GM13976 (cell line): ENCODE measurements at regions not wholly inside any gene's neighbourhood (a gene's known extent, or its start where the extent isn't known, plus 50 kb on each side); places are given as distances from the start of the nearest gene placed in this dataset.

Experiments
- DNase-seq: peaks from one replicate; pipeline ENCODE4 v3.0.0; 2012; ENCODE audit warnings: low spot score
- in situ Hi-C: fragments of 300-500 bp; cut with MboI; formaldehyde crosslinking; loops from one replicate; pipeline ENCODE4 v1.12.0; 2022; ENCODE audit warnings: low sequenced_read_pairs, mixed read lengths, inconsistent platforms; ENCODE audit not compliant: unreplicated experiment
- TF ChIP-seq, protein P1 (sequence below): IDR thresholded peaks from 2 replicates; pipeline ENCODE4 v1.5.1; 2012; ENCODE audit warnings: borderline replicate concordance, mild to moderate bottlenecking; ENCODE audit not compliant: insufficient read depth; ENCODE audit errors: extremely low read depth, missing control alignments, control extremely low read depth

DNA sequence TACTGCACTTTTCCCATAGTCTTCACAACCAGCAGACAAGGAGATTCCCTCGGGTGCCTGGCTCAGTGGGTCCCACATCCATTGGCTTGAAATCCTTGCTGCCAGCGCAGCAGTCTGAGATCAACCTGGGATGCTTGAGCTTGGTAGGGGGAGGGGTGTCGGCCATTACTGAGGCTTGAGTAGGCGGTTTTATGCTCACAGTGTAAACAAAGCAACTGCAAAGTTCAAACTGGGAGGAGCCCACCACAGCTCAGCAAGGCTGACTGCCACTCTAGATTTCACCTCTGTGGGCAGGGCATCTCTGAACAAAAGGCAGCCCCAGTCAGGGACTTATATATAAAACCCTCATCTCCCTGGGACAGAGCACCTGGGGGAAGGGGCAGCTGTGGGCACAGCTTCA is 512.3 kb upstream of the MPDZ start:
- TF ChIP-seq, protein P1, sequence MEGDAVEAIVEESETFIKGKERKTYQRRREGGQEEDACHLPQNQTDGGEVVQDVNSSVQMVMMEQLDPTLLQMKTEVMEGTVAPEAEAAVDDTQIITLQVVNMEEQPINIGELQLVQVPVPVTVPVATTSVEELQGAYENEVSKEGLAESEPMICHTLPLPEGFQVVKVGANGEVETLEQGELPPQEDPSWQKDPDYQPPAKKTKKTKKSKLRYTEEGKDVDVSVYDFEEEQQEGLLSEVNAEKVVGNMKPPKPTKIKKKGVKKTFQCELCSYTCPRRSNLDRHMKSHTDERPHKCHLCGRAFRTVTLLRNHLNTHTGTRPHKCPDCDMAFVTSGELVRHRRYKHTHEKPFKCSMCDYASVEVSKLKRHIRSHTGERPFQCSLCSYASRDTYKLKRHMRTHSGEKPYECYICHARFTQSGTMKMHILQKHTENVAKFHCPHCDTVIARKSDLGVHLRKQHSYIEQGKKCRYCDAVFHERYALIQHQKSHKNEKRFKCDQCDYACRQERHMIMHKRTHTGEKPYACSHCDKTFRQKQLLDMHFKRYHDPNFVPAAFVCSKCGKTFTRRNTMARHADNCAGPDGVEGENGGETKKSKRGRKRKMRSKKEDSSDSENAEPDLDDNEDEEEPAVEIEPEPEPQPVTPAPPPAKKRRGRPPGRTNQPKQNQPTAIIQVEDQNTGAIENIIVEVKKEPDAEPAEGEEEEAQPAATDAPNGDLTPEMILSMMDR = no peak
- in situ Hi-C loops = no loop called here
- no peak for DNase-seq

- no peak for DNase-seq
- in situ Hi-C loops = no loop called here
- TF ChIP-seq, protein P1 = no peak
These were observed 510.6 kb upstream of the MPDZ start for GRCh38 chr9:13790055-13790454.

- in situ Hi-C loops = no loop called here
- TF ChIP-seq, protein P1 = no peak
- no peak for DNase-seq
These were observed 507.8 kb upstream of the MPDZ start for GRCh38 chr9:13787234-13787833.

DNA sequence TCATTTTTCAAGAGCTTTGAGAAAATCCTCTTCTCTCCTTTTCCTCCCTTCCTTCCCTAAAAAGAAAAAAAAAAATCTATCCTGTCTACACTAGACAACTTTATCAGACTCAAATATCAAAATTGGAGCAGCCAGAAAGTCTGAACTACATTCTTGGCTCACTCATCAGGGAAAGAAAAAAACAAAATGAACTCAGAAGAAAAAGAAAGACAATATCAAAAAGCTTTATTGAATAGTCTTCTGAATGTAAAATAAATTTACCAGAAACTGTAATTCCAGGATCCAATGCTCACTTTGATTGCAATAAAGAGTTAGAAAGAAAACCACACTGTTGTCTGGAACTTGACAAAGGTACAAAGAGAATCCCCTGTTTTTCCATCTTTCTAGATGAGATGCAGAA is 507.2 kb upstream of the MPDZ start:
- DNase-seq = no peak
- in situ Hi-C loops = no loop called here
- TF ChIP-seq, protein P1 = no peak

DNA sequence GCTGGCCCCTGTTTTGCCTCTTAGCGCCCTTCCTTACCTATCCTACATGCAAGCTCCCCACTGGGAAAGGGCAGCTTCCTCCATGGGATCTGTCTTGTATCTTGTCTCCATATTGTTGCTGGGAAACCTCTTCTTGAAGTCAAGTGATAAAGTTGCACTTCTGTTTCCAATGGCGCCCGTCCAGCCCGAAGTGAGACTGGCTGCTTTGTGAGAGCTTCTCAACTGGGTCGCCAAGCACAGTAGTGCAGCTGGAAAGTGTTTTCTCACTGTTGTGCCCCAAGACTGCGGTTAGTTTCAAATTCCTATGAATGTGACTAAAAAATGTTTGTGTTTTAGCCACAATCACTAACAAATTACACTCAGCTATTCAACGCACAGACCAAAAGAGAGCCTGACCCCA is 506.6 kb upstream of the MPDZ start:
- in situ Hi-C loops = no loop called here
- no peak for DNase-seq
- TF ChIP-seq, protein P1 = no peak

GRCh38 chr9:13779106-13779505 is 499.6 kb upstream of the MPDZ start:
- in situ Hi-C loops = no loop called here
- DNase-seq = no peak
- TF ChIP-seq, protein P1 = no peak
